ENCODE measurements at regions not wholly inside any gene's neighbourhood (a gene's known extent, or its start where the extent isn't known, plus 50 kb on each side); places are given as distances from the start of the nearest gene placed in this dataset.
"Not testable (repeated sequence)": the region's sequence is repeated elsewhere in the genome, so short reads cannot be mapped to it uniquely, and the experiment has no call there.

DNA sequence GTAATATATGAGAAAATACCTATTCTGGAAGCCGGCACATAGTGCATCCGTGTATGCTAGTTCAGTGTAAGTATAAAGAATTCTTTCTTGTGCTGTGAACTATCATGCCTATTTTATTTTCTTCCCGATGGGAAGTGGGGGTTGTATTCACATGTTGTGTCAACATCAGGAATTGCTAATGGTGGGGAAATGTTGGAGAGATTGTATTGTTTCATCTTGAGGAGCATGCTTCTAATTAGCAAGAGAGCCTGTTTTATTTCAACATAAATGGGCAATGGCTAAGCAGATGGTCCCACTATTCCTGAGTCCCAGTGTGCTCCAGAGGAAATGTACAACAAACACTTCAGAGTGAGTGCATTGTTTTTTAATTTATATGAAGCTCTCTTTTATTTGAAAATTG, 485.2 kb downstream of the PLPP3 start:
- TF ChIP-seq, protein P1, sequence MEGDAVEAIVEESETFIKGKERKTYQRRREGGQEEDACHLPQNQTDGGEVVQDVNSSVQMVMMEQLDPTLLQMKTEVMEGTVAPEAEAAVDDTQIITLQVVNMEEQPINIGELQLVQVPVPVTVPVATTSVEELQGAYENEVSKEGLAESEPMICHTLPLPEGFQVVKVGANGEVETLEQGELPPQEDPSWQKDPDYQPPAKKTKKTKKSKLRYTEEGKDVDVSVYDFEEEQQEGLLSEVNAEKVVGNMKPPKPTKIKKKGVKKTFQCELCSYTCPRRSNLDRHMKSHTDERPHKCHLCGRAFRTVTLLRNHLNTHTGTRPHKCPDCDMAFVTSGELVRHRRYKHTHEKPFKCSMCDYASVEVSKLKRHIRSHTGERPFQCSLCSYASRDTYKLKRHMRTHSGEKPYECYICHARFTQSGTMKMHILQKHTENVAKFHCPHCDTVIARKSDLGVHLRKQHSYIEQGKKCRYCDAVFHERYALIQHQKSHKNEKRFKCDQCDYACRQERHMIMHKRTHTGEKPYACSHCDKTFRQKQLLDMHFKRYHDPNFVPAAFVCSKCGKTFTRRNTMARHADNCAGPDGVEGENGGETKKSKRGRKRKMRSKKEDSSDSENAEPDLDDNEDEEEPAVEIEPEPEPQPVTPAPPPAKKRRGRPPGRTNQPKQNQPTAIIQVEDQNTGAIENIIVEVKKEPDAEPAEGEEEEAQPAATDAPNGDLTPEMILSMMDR (IDR thresholded peaks at IDR 0.05; ENCODE audit: borderline replicate concordance, insufficient read depth, low read depth, low read length), result no peak
- H3K4me3 ChIP-seq (ENCODE audit: low read depth, low read length), result no peak overlapping the region

DNA sequence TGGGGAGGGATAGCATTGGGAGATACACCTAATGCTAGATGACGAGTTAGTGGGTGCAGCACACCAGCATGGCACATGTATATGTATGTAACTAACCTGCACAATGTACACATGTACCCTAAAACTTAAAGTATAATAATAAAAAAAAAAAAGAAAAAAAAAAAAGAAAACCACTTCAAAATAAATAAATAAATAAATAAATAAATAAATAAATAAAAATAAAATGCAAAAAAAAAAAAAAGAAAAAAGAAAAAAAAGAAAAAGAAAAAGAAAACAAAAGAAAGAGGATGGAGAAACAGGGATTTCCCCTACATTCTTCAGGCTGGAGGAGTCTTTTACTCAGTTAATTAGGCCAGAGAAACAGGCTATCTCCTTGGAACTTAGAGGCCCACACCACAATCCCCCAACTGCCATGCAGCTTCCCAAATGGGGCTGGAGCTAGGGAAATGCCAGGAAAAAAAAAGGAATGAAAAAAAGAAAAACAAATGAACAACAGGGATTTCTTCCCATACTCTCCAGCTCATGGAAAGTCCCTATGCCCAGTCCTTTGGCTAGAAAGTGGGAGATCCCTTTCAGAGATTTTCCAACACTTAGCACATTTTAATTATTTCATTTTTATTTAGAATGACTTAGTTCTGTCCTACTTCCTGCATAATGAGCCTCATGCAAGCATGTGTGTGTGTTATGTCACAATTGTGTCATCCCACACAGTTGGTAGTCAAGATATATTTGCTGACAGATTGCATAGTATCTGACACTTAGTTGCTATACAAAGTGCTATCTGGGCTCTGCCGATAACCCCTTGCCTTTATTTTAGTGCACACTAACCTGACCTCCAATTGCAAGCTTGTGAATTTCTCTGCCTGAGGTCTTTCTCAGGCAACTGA, 486.4 kb downstream of the PLPP3 start:
- TF ChIP-seq, protein P1 (IDR thresholded peaks at IDR 0.05; ENCODE audit: borderline replicate concordance, insufficient read depth, low read depth, low read length), result no peak
- no peak overlapping the region for H3K4me3 ChIP-seq (ENCODE audit: low read depth, low read length)

DNA sequence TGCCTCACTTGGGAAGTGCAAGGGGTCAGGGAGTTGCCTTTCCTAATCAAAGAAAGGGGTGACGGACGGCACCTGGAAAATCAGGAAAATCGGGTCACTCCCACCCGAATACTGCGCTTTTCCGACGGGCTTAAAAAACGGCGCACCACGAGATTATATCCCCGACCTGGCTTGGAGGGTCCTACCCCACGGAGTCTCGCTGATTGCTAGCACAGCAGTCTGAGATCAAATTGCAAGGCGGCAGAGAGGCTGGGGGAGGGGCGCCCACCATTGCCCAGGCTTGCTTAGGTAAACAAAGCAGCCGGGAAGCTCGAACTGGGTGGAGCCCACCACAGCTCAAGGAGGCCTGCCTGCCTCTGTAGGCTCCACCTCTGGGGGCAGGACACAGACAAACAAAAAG, 489.5 kb downstream of the PLPP3 start:
- not testable (repeated sequence) for H3K4me3 ChIP-seq (ENCODE audit: low read depth, low read length)

DNA sequence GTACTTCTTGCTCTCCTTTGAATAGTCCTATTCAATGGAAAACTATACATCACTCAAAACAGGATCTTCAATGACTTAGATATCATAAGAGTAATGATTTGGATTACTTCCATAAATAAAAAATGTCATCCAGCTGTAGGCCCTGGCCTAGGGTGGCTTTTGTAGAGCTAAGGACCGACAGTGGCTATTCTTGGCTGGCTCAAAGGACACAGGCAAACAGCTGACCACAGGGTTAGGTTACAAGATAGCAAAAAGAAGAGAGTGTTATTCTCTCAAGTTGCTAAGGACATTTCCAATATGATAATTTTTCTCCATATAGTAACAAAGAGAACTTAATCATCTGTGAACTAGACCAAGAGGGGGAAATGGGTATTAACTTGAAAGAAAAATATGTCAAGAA, 495.1 kb downstream of the PLPP3 start:
- no peak overlapping the region for H3K4me3 ChIP-seq (ENCODE audit: low read depth, low read length)
- TF ChIP-seq, protein P1 (IDR thresholded peaks at IDR 0.05; ENCODE audit: borderline replicate concordance, insufficient read depth, low read depth, low read length), result no peak

DNA sequence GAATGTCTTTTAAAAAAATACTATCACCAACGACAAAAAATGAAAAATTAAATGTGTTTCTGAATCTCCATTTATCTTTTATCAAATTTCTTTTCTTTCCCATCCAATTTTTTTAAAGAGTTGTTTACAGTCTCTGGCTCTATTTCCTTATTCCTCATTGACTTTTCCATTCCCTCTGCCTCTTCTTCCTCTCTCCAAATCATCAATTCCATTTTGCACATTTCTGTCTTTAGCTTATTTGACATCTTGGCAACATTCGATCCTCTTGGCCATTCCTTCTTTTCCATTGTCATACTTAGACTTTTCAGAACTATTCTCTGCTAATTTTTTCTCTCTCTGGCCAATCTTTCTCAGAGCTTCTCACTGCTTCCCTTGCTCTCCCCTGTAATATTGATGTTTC, 497.6 kb downstream of the PLPP3 start:
- no peak overlapping the region for H3K4me3 ChIP-seq (ENCODE audit: low read depth, low read length)
- TF ChIP-seq, protein P1 (IDR thresholded peaks at IDR 0.05; ENCODE audit: borderline replicate concordance, insufficient read depth, low read depth, low read length), result no peak

DNA sequence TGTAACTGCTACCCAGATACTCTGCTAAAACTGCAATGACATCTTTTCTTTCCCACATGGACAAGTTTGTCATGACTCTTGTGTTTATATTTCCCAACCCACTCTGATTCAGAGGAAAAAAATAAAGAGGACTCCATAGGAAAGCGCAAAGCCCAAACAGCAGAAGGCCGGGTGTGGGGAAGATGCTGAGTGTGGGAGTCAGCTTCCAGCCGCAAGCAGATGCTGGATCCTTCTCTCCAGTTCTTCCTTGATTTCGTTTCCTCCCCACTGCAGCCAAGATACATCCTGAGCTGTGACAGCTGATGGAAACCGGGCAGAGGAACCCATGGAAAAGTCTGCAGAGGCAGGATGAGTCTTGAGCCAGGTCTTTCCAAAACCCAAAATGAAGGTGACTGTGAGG, 498.2 kb downstream of the PLPP3 start:
- H3K4me3 ChIP-seq (ENCODE audit: low read depth, low read length), result no peak overlapping the region
- TF ChIP-seq, protein P1 (IDR thresholded peaks at IDR 0.05; ENCODE audit: borderline replicate concordance, insufficient read depth, low read depth, low read length), result no peak

DNA sequence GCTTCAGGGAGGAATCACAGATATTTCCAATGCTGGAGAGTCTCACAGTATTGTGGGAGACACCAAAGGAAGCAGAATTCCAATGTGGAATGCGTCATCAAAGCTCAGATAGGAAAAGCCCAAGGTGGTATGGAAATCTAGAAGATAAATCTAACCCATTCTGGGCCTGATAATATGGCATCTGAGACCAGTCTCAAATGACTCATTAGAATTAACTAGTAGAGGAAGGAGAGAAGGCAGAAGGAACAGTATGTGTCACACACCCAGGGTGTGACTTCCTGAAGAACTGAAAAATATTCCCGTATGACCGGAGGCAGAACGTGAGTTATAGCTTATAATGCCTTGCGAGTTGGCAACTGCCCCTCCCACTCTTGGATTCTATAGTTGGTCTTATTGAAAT, 499.2 kb downstream of the PLPP3 start:
- no peak overlapping the region for H3K4me3 ChIP-seq (ENCODE audit: low read depth, low read length)

More for the DNA sequence above, 499.2 kb downstream of the PLPP3 start:
- TF ChIP-seq, protein P1 (IDR thresholded peaks at IDR 0.05; ENCODE audit: borderline replicate concordance, insufficient read depth, low read depth, low read length), result no peak

All from GM12875 (cell line).